Liver (tissue), 8 donors: ENCODE measurements at regions not wholly inside any gene's neighbourhood (a gene's known extent, or its start where the extent isn't known, plus 50 kb on each side); places are given as distances from the start of the nearest gene placed in this dataset.
A peak's percentile ranks its signal among the peaks of the same experiment; 100 is the strongest.

ENCODE experiments used
- DNase-seq: peaks from one replicate; pipeline ENCODE4 v3.0.0-alpha.2; 2017; ENCODE audit warnings: low spot score
- H3K27ac ChIP-seq, 2 donors: one replicate each; pipeline ENCODE4 v1.7.0; 2013; ENCODE audit warnings: inconsistent platforms in 2 of 2, low read length in 2 of 2, control low read depth in 1 of 2, low read depth in 1 of 2, mild to moderate bottlenecking in 1 of 2
- H3K27me3 ChIP-seq, 4 donors: one replicate each; pipeline versions ENCODE4 v1.6.1 to v1.7.0; 2013; ENCODE audit warnings: low read length in 3 of 4, inconsistent platforms in 1 of 4, mild to moderate bottlenecking in 1 of 4, moderate library complexity in 1 of 4; ENCODE audit not compliant: control insufficient read depth in 4 of 4, insufficient read depth in 4 of 4
- H3K36me3 ChIP-seq, 4 donors: one replicate each; pipeline versions ENCODE4 v1.6.1 to v1.7.0; 2013; ENCODE audit warnings: low read length in 3 of 4, mild to moderate bottlenecking in 3 of 4, low read depth in 1 of 4, moderate library complexity in 1 of 4; ENCODE audit not compliant: control insufficient read depth in 4 of 4, insufficient read depth in 3 of 4
- H3K4me1 ChIP-seq, 4 donors: one replicate each; pipeline versions ENCODE4 v1.6.1 to v1.7.0; 2013; ENCODE audit warnings: low read length in 3 of 4, mild to moderate bottlenecking in 3 of 4, moderate library complexity in 1 of 4; ENCODE audit not compliant: control insufficient read depth in 4 of 4, insufficient read depth in 4 of 4
- H3K4me3 ChIP-seq, 3 donors: one replicate each; pipeline versions ENCODE4 v1.6.1 to v1.7.0; 2013; ENCODE audit warnings: low read length in 3 of 3, control low read depth in 1 of 3, low read depth in 1 of 3, mild to moderate bottlenecking in 1 of 3
- H3K9ac ChIP-seq, 2 donors: one replicate each; pipeline ENCODE4 v1.7.0; 2013; ENCODE audit warnings: low read length in 2 of 2, mild to moderate bottlenecking in 2 of 2, moderate library complexity in 2 of 2, control low read depth in 1 of 2, low read depth in 1 of 2
- H3K9me3 ChIP-seq, 4 donors: one replicate each; pipeline versions ENCODE4 v1.6.1 to v1.7.0; 2013; ENCODE audit warnings: low read length in 3 of 4; ENCODE audit not compliant: control insufficient read depth in 4 of 4
- CTCF ChIP-seq: fragments of 150-350 bp; IDR thresholded peaks from 2 replicates; pipeline ENCODE4 v1.5.1; 2017; ENCODE audit warnings: improper control_type of control experiment, low read depth, low read length; ENCODE audit not compliant: missing input control
- EGR1 ChIP-seq, 2 donors: IDR thresholded peaks; 2 replicates each; pipeline ENCODE4 v1.6.1; 2016 to 2018; ENCODE audit warnings: antibody characterized with exemption in 2 of 2, low read depth in 2 of 2
- FOXA1 ChIP-seq: IDR thresholded peaks from 2 replicates; pipeline ENCODE4 v1.6.1; 2016; ENCODE audit warnings: antibody characterized with exemption
- GABPA ChIP-seq, 2 donors: IDR thresholded peaks in 1 of 2; conservative IDR thresholded peaks in 1 of 2; 2 replicates each; pipeline ENCODE4 v1.6.1; 2016; ENCODE audit warnings: antibody characterized with exemption in 2 of 2, mild to moderate bottlenecking in 1 of 2, moderate library complexity in 1 of 2
- HNF4G ChIP-seq: IDR thresholded peaks from 2 replicates; pipeline ENCODE4 v1.6.1; 2016; ENCODE audit warnings: antibody characterized with exemption
- JUND ChIP-seq, 2 donors: IDR thresholded peaks; 2 replicates each; pipeline ENCODE4 v1.6.1; 2016; ENCODE audit warnings: antibody characterized with exemption in 2 of 2
- MAX ChIP-seq: IDR thresholded peaks from 2 replicates; pipeline ENCODE4 v1.6.1; 2016; ENCODE audit warnings: antibody characterized with exemption
- NR2F2 ChIP-seq: IDR thresholded peaks from 2 replicates; pipeline ENCODE4 v1.6.1; 2016; ENCODE audit warnings: antibody characterized with exemption
- RAD21 ChIP-seq, 2 donors: IDR thresholded peaks; 2 replicates each; pipeline ENCODE4 v1.6.1; 2016; ENCODE audit warnings: antibody characterized with exemption in 2 of 2, mild to moderate bottlenecking in 2 of 2
- REST ChIP-seq: IDR thresholded peaks from 2 replicates; pipeline ENCODE4 v1.6.1; 2016; ENCODE audit warnings: antibody characterized with exemption, mild to moderate bottlenecking
- SP1 ChIP-seq: IDR thresholded peaks from 2 replicates; pipeline ENCODE4 v1.6.1; 2018; ENCODE audit warnings: antibody characterized with exemption, mild to moderate bottlenecking
- TAF1 ChIP-seq: conservative IDR thresholded peaks from 2 replicates; pipeline ENCODE4 v1.6.1; 2016; ENCODE audit warnings: antibody characterized with exemption, mild to moderate bottlenecking
- YY1 ChIP-seq: IDR thresholded peaks from 2 replicates; pipeline ENCODE4 v1.6.1; 2016; ENCODE audit warnings: antibody characterized with exemption, mild to moderate bottlenecking
- WGBS: extraction: QIAGEN DNeasy Blood & Tissue Kit; methylation state at CpG from one replicate; pipeline ENCODE4 v1.1.7; 2013; 5-methylcytosine and 5-hydroxymethylcytosine counted together
- TF ChIP-seq, protein P1 (sequence below): IDR thresholded peaks from 2 replicates; pipeline ENCODE4 v1.6.1; 2016; ENCODE audit warnings: antibody characterized with exemption
- TF ChIP-seq, protein P2 (sequence below): IDR thresholded peaks from 2 replicates; pipeline ENCODE4 v1.6.1; 2016; ENCODE audit warnings: antibody characterized with exemption
- donor health status: healthy.
- donor health status: healthy.
- donor health status: healthy.
- donor health status: healthy.
- donor health status: healthy.

DNA sequence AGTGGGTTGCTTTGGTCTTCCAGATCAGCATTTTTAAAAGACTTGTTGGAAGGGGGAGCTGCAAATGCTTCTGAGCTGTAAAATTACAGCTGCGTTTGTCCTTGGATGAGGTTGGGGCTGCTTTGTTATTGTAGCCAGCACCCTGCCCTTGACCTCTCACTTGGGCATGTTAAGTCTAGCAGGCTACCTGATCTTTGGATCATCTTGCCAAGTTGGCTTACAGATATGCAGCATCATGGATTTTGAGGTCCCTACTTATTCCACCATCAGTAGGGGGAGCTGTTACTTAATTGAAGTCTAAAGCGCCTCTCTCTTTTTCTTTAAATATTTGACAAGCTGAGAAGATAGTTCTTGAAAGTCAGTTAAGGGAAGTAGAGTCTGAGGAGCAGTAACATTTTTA, 793.0 kb downstream of the MCTP2 start:
- DNase-seq = no peak
- Histone ChIP-seq H3K36me3 (no peaks in the 10 kb centered on the region), H3K9ac (no peak overlapping the region), H3K27me3 (no peaks in the 10 kb centered on the region), H3K27ac (no peak overlapping the region), H3K4me3 (no peak overlapping the region), H3K4me1 (no peaks in the 10 kb centered on the region), H3K9me3 (no peaks in the 10 kb centered on the region)
- 25% methylated on average over 2 of the region's 2 CpGs for WGBS
- TF ChIP-seq GABPA (IDR thresholded peaks at IDR 0.05 in 1 of 2, conservative IDR thresholded peaks at IDR 0.05 in 1 of 2) (no peak), HNF4G (no peak), TAF1 (no peak), FOXA1 (no peak), NR2F2 (no peak), YY1 (no peak), RAD21 (IDR thresholded peaks at IDR 0.05) (peak; percentile 37 to 48), CTCF (peak; percentile 17), REST (no peak), MAX (no peak)
- TF ChIP-seq, protein P1, sequence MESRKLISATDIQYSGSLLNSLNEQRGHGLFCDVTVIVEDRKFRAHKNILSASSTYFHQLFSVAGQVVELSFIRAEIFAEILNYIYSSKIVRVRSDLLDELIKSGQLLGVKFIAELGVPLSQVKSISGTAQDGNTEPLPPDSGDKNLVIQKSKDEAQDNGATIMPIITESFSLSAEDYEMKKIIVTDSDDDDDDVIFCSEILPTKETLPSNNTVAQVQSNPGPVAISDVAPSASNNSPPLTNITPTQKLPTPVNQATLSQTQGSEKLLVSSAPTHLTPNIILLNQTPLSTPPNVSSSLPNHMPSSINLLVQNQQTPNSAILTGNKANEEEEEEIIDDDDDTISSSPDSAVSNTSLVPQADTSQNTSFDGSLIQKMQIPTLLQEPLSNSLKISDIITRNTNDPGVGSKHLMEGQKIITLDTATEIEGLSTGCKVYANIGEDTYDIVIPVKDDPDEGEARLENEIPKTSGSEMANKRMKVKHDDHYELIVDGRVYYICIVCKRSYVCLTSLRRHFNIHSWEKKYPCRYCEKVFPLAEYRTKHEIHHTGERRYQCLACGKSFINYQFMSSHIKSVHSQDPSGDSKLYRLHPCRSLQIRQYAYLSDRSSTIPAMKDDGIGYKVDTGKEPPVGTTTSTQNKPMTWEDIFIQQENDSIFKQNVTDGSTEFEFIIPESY = no peak
- TF ChIP-seq, protein P2, sequence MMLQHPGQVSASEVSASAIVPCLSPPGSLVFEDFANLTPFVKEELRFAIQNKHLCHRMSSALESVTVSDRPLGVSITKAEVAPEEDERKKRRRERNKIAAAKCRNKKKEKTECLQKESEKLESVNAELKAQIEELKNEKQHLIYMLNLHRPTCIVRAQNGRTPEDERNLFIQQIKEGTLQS = no peak

DNA sequence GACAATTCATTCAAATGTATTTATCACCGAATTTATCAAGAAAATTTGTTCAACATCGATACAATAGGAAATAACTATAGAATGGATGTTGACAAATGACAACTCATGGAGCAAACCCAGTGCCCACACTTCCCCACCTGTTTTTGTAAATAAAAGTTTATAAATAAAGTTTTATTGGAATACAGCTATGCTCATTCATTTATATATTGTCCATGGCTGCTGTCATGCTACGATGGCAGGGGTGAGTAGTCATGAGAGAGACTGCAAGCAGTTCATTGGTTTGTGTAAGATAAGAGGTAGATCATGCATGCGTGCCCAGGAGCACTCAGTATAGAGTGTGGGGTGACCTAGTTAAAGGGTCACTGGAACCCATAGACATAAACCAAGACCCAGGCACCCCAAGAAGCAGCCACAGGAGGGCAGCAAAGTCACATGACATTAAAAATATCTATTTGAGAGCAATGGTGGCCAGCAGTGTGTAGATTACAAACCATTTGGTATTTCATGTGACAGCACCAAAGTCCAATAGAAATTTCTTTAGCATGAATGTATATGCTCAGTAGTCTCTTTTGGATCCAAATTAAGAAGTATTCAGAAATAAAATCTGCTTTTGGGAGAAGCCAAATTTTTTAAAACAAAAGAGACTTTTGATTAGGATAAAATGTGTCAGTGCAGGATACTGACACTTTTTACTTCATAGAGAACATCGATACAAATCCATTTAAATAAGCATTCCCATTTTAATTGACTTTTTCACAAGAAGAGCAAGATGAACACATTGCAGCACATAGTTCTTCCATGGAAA, 794.8 kb downstream of the MCTP2 start:
- Histone ChIP-seq H3K27ac (no peak overlapping the region), H3K4me3 (no peak overlapping the region), H3K36me3 (no peaks in the 10 kb centered on the region), H3K27me3 (no peaks in the 10 kb centered on the region), H3K4me1 (no peaks in the 10 kb centered on the region), H3K9ac (no peak overlapping the region), H3K9me3 (peaks cover 0 to 2% (median 0%) of the 10 kb centered on the region in 4 donors)
- TF ChIP-seq SP1 (no peak), RAD21 (IDR thresholded peaks at IDR 0.05) (peak; percentile 70 to 73), JUND (IDR thresholded peaks at IDR 0.05) (no peak), EGR1 (IDR thresholded peaks at IDR 0.05; ENCODE audit: low read depth in 2 of 2) (no peak), MAX (no peak), CTCF (peak; percentile 51)
- 83% methylated on average over 5 of the region's 5 CpGs for WGBS
- DNase-seq = peak; percentile 40
